LoVo (cell line): ENCODE measurements at regions not wholly inside any gene's neighbourhood (a gene's known extent, or its start where the extent isn't known, plus 50 kb on each side); places are given as distances from the start of the nearest gene placed in this dataset.

Source experiments
- DNase-seq: peaks from one replicate; pipeline ENCODE4 v3.0.0-alpha.2; 2016; ENCODE audit warnings: low spot score

DNA sequence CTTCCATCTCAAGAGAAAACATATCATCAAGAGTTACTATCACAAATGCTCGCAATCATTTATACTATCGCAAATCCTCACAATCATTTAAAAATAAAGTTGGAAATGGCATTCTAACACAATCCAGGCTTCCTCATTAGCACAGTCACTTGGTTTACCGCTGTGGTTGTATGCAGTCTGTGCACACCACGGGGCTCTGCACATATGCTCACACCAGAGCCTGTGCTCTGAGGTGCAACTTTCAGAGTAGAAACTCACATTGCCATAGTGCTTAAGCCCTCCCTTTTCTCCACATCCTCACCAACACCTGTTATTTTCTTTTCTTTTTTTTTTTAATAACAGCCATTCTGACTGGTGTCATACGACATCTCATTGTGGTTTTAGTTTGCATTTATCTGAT lies 235.6 kb upstream of the KLF6 start:
- DNase-seq = no peak

GRCh38 chr10:4018054-4018511 lies 233.1 kb upstream of the KLF6 start:
- DNase-seq = no peak

- no peak for DNase-seq
Measured at GRCh38 chr10:4017336-4017735, 232.3 kb upstream of the KLF6 start.

DNA sequence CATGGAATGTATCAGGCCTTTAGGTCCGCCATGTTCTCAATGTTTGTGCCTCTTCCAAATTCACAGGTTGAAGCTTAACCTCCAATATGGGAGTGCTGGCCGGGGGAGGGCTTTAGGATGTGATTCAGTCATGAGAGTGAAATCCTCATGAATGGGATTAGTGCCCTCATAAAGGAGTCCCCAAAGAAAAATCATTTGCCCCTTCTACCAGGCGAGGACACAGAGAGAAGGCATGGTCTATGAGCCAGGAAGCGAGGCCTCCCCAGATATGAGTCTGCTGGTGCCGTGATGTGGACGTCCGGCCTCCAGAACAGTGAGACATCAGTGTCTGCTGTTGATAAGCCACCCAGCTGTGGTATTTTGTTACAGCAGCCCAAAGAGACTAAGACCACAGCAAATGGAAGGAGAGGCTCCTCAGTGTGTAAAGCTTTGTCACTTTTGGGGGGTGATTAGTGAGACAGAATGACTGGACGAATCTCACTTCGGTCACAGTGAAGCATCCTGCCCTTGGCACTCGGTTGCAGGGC lies 231.3 kb upstream of the KLF6 start:
- no peak for DNase-seq

DNA sequence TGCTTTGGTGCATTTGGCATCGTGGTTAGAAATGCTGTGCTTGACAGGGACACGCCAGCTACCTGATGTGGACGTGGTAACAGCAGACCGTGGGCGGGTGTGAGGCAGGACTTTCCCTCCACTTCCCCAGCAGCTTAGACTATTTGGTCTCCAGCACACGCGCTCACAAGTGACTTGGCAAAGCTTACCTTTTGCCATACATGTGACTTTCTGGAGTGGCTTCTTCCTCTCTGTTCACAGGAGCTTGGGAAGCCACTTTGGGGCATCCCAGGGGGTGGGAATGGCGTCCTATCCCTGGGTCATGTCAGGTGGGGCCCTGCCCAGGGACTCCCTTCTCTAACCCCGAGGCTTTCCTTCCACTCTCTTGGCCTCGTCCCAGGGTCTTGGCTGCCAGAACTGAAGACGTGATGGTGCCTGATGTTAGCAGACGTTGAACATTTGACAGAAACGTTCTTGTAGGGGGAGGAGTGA lies 228.7 kb upstream of the KLF6 start:
- no peak for DNase-seq

GRCh38 chr10:4012848-4013247 lies 227.8 kb upstream of the KLF6 start:
- DNase-seq = no peak

DNA sequence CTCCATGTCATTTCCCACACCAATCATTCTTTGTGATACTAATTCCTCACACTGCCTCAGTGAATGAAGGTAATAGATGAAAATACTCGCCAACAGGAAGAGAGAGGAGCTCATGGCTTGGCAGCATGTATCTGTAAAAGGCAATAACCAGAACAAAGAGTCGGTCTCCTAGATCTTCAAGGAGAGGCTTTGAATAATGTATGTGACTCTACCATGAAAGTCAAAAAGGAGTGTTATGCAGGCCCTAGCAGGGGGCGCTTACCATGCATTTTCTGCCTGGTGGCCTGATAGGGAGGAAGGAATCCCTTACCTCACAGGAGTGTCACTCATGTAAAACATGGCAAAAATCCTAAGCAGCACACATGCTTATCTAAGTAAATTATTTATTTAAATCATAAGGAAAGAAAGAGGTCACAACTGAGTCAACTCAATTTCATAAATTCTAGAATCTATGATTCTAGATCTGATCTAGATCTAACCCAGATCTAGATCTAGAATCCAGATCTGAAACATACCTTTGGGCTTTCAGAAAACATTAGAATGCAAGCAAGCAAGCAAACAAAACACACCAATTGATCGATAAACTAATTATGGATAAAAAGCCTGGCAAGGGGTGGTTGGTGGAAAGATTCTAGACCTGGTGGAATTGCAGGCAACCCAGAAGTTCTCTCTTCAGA lies 226.3 kb upstream of the KLF6 start:
- DNase-seq = no peak

GRCh38 chr10:4008676-4009382 lies 223.8 kb upstream of the KLF6 start:
- no peak for DNase-seq

GRCh38 chr10:4007771-4008170 lies 222.8 kb upstream of the KLF6 start:
- DNase-seq = no peak

- DNase-seq = no peak
Measured at GRCh38 chr10:4006858-4007257, 221.8 kb upstream of the KLF6 start.

DNA sequence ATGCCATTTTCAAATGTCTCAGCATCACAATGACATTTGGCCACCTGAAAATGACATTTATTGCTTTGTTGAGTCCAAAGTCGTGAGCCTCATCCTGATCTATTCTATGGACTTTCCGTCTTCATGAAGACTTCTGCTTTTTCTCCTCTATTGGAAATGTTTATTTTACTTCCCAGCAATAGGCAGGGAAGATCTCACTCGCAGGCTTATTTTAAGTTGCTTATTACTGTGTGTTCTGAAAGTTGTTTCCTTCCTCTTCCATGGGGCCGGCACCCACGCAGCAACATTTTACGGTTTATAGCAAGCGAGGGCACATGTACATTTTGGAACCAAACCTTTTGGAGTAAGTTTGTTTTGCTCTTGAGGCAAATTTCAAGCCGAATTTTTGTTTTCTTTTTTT lies 221.0 kb upstream of the KLF6 start:
- no peak for DNase-seq

DNA sequence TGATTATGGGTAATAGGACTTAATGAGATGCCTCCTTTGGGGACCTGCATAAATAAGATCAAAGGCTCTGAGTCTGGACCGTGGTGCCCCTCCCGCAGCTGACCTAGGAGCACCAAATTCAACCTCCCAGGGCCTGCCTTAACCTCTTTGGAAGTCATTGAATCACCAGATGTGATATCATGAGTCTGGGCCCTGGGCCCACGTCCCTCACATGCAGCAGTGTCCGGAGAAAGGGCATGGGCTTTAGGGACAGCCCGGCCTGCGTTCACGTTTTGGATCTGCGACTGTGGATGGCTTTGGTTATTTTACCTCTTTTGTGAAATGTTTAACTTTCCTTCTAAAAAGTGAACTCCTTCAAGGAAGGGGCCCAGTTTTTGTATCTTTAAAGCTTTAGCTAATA lies 220.0 kb upstream of the KLF6 start:
- no peak for DNase-seq

DNA sequence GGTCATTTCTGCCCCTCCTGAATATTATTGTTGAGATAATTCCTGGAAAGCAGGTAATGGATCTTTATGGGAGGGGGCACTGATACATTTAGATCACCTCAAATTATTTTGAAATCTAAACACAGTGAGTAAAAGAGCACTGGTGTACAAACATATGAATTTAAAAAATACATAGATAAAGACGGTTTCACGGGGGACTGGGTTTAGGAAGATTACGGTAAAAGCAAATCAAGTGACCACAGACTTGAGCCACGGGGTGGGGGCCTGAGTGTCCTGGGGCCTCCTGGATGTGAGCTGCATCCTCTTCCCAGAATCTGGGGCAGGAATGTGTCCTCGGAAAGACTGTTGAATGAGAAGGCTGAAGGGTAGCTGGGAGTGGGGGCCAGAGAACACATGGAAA lies 219.1 kb upstream of the KLF6 start:
- DNase-seq = no peak

DNA sequence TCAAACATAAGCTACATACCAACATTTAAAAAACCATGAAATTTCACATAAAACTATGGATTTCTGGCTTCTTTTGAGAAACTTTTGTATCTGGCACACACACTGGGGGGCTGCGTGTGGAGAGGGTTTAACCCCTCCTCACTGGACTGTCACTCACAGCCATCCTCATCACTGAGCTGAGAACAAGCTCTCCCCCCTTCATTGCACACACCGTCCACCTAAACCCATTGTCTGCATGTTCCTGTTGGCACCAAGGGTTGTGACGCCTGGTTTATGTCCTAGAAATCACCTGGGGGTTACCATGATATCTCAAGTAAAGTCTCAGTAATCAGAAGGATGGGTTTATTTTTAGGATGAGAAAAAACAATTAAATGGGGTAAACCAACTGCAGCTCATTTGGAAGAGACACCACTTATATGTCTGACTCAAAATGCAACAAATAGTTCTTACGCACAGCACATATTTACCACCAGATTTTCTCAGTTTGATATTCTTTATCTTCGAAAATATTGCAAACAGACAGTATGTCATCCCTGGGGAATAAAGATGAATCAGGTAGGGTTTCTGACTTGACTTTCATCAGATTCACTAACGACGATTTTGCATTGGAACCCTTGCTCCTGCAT lies 218.5 kb upstream of the KLF6 start:
- no peak for DNase-seq

- no peak for DNase-seq
Measured at GRCh38 chr10:4001811-4002210, 216.8 kb upstream of the KLF6 start.

DNA sequence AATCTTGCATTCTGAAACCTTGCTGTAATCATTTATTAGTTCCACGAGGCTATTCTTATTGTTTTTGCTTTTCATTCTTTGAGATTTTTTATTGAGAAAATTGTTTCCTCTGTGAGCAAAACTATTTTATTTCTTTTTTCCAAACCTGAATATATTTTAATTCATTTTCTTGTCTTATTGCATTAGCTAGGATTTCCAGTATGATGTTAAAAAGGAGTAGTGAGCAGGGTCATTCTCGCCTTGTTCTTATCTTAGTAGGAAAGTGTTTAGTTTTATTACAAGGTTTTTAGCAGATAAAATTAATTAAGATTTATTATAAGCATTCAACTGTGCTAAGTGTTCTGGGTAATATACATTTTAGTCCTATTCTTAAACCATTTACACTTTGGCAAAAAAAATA lies 214.6 kb upstream of the KLF6 start:
- DNase-seq = no peak

DNA sequence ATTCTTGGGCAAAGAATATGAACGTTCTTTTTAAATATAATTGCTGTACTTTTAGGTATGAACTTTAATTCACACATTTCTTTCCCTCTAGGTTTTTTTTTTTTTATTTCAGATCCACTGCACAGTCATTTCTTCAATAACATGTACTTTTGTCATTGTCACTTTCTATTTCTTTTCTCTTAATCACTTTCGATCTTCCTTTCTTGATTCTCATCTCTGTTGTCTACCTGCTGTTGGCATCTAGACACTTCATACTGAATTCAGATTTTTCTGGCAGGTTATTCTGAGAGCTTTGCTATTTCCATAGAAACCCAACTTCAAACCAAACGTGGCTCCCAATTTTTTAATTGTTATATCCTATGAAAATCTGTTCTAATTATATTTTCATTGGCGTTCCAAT lies 211.7 kb upstream of the KLF6 start:
- DNase-seq = no peak

- DNase-seq = no peak
Measured at GRCh38 chr10:3995302-3996210, 210.5 kb upstream of the KLF6 start.

GRCh38 chr10:3992382-3993178 lies 207.6 kb upstream of the KLF6 start:
- DNase-seq = no peak

GRCh38 chr10:3990307-3990706 lies 205.3 kb upstream of the KLF6 start:
- DNase-seq = no peak
